ENCODE measurements at regions not wholly inside any gene's neighbourhood (a gene's known extent, or its start where the extent isn't known, plus 50 kb on each side); places are given as distances from the start of the nearest gene placed in this dataset.

- TF ChIP-seq CTCF (IDR thresholded peaks at IDR 0.05), result no peak
- no peak for TF ChIP-seq POLR2A (IDR thresholded peaks at IDR 0.05)
These were observed 82.3 kb upstream of the LHX1 start for GRCh38 chr17:36854982-36855381.
